Loucy (cell line): ENCODE measurements at regions not wholly inside any gene's neighbourhood (a gene's known extent, or its start where the extent isn't known, plus 50 kb on each side); places are given as distances from the start of the nearest gene placed in this dataset.

Experiments used
- H2AFZ ChIP-seq: fragments of 200-600 bp; sonication (generic); 2 replicates; pipeline ENCODE4 v1.6.0; 2016; ENCODE audit warnings: antibody characterized with exemption, mild to moderate bottlenecking, low read length, moderate library complexity
- H3F3A ChIP-seq: fragments of 200-600 bp; 2 replicates; pipeline ENCODE4 v1.6.0; 2016; ENCODE audit warnings: antibody characterized with exemption, low read depth, mild to moderate bottlenecking
- H3K27me3 ChIP-seq: fragments of 200-600 bp; sonication (generic); 2 replicates; pipeline ENCODE4 v1.6.1; 2014; ENCODE audit warnings: low read length, mild to moderate bottlenecking; ENCODE audit not compliant: insufficient read depth, poor library complexity, severe bottlenecking
- H3K36me3 ChIP-seq: fragments of 200-600 bp; sonication (generic); 2 replicates; pipeline ENCODE4 v1.6.1; 2016; ENCODE audit warnings: low read length; ENCODE audit not compliant: insufficient read depth
- H3K4me1 ChIP-seq: fragments of 200-600 bp; sonication (generic); 2 replicates; pipeline ENCODE4 v1.5.1; 2014; ENCODE audit warnings: low read length, mild to moderate bottlenecking; ENCODE audit not compliant: insufficient read depth, poor library complexity, severe bottlenecking
- H3K4me2 ChIP-seq: fragments of 200-600 bp; sonication (generic); 2 replicates; pipeline ENCODE4 v1.6.0; 2014; ENCODE audit warnings: antibody characterized with exemption, low read length, low read depth, mild to moderate bottlenecking; ENCODE audit not compliant: poor library complexity, severe bottlenecking
- H3K4me3 ChIP-seq: fragments of 200-600 bp; sonication (generic); 2 replicates; pipeline ENCODE4 v1.5.1; 2014; ENCODE audit warnings: low read length, mild to moderate bottlenecking, mixed read lengths; ENCODE audit not compliant: poor library complexity, severe bottlenecking
- H3K79me2 ChIP-seq: fragments of 200-600 bp; sonication (generic); 2 replicates; pipeline ENCODE4 v1.6.1; 2014; ENCODE audit warnings: low read length; ENCODE audit not compliant: insufficient read depth
- H3K9ac ChIP-seq: fragments of 200-600 bp; sonication (generic); 2 replicates; pipeline ENCODE4 v1.6.0; 2014; ENCODE audit warnings: mild to moderate bottlenecking, low read depth, low read length, moderate library complexity; ENCODE audit not compliant: poor library complexity, severe bottlenecking
- H3K9me2 ChIP-seq: fragments of 200-600 bp; sonication (generic); replicated peaks from 2 replicates; pipeline ENCODE4 v1.6.1; 2016; ENCODE audit warnings: low read depth, low read length, mixed read lengths
- H3K9me3 ChIP-seq: fragments of 200-600 bp; sonication (generic); 2 replicates; pipeline ENCODE4 v1.6.1; 2014; ENCODE audit warnings: mild to moderate bottlenecking, antibody characterized with exemption, low read length, low read depth; ENCODE audit not compliant: insufficient read depth
- H4K20me1 ChIP-seq: fragments of 200-600 bp; sonication (generic); 2 replicates; pipeline ENCODE4 v1.6.0; 2014; ENCODE audit warnings: antibody characterized with exemption, low read length, mild to moderate bottlenecking; ENCODE audit not compliant: insufficient read depth, poor library complexity, severe bottlenecking
- CTCF ChIP-seq: fragments of 200-600 bp; sonication (generic); conservative IDR thresholded peaks from 2 replicates; pipeline ENCODE4 v1.5.1; 2014; ENCODE audit warnings: mild to moderate bottlenecking, antibody characterized with exemption, low read length
- EZH2phosphoT487 ChIP-seq: fragments of 200-600 bp; IDR thresholded peaks from 2 replicates; pipeline ENCODE4 v1.6.1; 2018; ENCODE audit warnings: antibody characterized with exemption, mild to moderate bottlenecking, moderate library complexity, borderline replicate concordance

GRCh38 chr5:162323466-162323865, 255.9 kb downstream of the GABRG2 start:
- H3K4me1 ChIP-seq, result no peaks in the 10 kb centered on the region
- H3K36me3 ChIP-seq, result no peaks in the 10 kb centered on the region
- H3K4me3 ChIP-seq, result no peak overlapping the region
- no peaks in the 10 kb centered on the region for H4K20me1 ChIP-seq
- no peaks in the 10 kb centered on the region for H3F3A ChIP-seq
- H3K9me2 ChIP-seq, result no peaks in the 10 kb centered on the region
- H3K9ac ChIP-seq, result no peak overlapping the region
- no peaks in the 10 kb centered on the region for H3K9me3 ChIP-seq
- no peaks in the 10 kb centered on the region for H3K27me3 ChIP-seq
- no peak overlapping the region for H3K4me2 ChIP-seq
- no peaks in the 10 kb centered on the region for H3K79me2 ChIP-seq
- H2AFZ ChIP-seq, result no peak overlapping the region
- TF ChIP-seq CTCF (no peak), EZH2phosphoT487 (no peak)

GRCh38 chr5:162324328-162324727, 256.8 kb downstream of the GABRG2 start:
- Histone ChIP-seq H3F3A (no peaks in the 10 kb centered on the region), H3K27me3 (no peaks in the 10 kb centered on the region), H3K36me3 (no peaks in the 10 kb centered on the region), H3K9me2 (no peaks in the 10 kb centered on the region), H3K9me3 (no peaks in the 10 kb centered on the region), H3K79me2 (no peaks in the 10 kb centered on the region), H4K20me1 (no peaks in the 10 kb centered on the region), H3K4me3 (no peak overlapping the region), H3K4me2 (no peak overlapping the region), H3K4me1 (no peaks in the 10 kb centered on the region), H3K9ac (no peak overlapping the region), H2AFZ (no peak overlapping the region)
- TF ChIP-seq EZH2phosphoT487, result no peak
- TF ChIP-seq CTCF, result no peak

- Histone ChIP-seq H4K20me1 (no peaks in the 10 kb centered on the region), H3K9ac (no peak overlapping the region), H3K79me2 (no peaks in the 10 kb centered on the region), H3F3A (no peaks in the 10 kb centered on the region), H3K4me1 (no peaks in the 10 kb centered on the region), H3K4me3 (no peak overlapping the region), H3K27me3 (no peaks in the 10 kb centered on the region), H3K4me2 (no peak overlapping the region), H3K9me2 (no peaks in the 10 kb centered on the region), H2AFZ (no peak overlapping the region), H3K9me3 (no peaks in the 10 kb centered on the region), H3K36me3 (no peaks in the 10 kb centered on the region)
- no peak for TF ChIP-seq CTCF
These were observed 257.7 kb downstream of the GABRG2 start for GRCh38 chr5:162325143-162325727.
